LNCaP clone FGC (cell line): ENCODE measurements at regions not wholly inside any gene's neighbourhood (a gene's known extent, or its start where the extent isn't known, plus 50 kb on each side); places are given as distances from the start of the nearest gene placed in this dataset.

Experiments used
- DNase-seq: peaks from one replicate; pipeline ENCODE4 v3.0.0-alpha.2; 2011; ENCODE audit warnings: low read depth
- H3K4me3 ChIP-seq: 2 replicates; pipeline ENCODE4 v1.5.1; 2011; ENCODE audit warnings: mild to moderate bottlenecking, low read depth, low read length, control low read depth
- CTCF ChIP-seq: IDR thresholded peaks from 2 replicates; pipeline ENCODE4 v1.5.1; 2012; ENCODE audit warnings: mild to moderate bottlenecking; ENCODE audit not compliant: control insufficient read depth, insufficient read depth; ENCODE audit errors: extremely low read depth

DNA sequence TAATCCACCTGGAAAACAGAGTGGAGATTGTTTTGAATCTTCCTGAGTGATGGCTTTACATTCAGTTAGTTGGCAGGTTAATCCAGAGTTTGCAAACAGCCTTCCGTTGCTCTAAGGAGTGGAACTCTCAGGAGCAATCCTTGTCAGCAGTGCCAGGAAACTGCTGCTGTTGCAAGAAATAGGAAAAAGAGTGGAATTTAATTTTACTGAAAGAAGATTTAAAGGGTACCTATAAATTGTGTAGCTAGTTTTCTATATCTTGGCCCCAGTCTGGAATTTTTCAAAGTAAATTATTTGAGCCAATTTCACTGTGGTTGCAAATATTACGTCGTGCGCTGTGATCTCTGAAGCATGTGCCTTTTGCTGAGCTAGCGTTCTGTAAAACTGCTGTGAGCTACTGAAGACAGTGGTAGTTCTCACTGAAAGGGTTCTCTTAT, 55.5 kb upstream of the SLC5A12 start:
- DNase-seq: no peak
- no peak overlapping the region for H3K4me3 ChIP-seq
- no peak for TF ChIP-seq CTCF

- no peak for TF ChIP-seq CTCF
- DNase-seq: no peak
These were observed 56.3 kb upstream of the SLC5A12 start for GRCh38 chr11:26778000-26778757.

GRCh38 chr11:26779074-26779865, 57.4 kb upstream of the SLC5A12 start:
- H3K4me3 ChIP-seq: no peak overlapping the region
- DNase-seq: no peak
- no peak for TF ChIP-seq CTCF

More at GRCh38 chr11:26778000-26778757, 56.3 kb upstream of the SLC5A12 start:
- no peak overlapping the region for H3K4me3 ChIP-seq

- no peak for DNase-seq
- no peak for TF ChIP-seq CTCF
- H3K4me3 ChIP-seq: no peak overlapping the region
These were observed 58.7 kb upstream of the SLC5A12 start for GRCh38 chr11:26780376-26781085.

DNA sequence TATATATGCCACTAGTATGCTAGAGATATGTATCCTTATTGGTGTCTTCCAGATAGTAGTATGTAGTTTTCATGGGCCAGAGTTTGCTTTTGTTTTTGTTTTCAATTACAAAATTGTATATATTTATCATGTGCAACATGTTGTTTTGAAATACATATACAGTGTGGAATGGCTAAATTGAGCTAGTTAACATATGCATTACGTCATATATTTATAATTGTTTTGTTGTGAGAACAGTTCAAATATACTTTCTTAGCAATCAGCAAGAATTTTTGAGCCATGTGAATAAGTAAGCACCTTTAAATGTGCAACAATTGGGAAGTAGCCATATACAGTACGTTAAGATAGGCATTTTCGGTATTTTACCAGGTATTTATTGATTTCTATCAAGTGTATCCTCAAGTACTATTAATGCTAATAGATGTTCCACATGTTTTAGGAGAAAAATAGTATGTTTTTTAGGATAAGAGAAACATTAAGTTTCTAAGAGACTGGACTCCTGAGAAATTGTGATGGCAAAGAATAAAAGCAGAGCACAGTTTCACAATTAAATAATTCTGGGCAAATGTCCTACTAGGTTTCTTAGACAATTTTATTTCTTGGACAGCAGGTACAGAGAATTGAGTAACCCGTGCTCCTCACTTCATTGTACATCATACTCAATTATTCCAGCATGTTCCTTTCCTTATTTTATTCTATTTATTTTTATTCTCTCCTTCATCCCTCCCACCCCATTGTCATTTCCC, 60.5 kb upstream of the SLC5A12 start:
- no peak for TF ChIP-seq CTCF
- DNase-seq: no peak
- H3K4me3 ChIP-seq: no peak overlapping the region

DNA sequence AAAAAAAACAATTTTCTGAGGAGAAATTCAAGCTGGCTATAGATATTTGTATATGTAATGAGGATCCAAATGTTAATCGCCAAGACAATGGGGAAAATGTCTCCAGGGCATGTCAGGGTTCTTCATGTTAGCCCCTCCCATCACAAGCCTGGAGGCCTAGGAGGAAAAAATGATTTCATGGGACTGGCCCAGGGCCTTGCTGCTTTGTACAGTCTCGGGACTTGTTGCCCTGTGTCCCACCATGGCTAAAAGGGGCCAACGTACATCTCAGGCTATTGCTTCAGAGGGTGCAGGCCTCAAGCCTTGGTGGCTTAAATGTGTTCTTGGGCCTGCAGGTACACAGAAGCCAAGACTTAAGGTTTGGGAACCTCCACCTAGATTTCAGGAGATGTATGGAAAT, 62.1 kb upstream of the SLC5A12 start:
- no peak for DNase-seq
- H3K4me3 ChIP-seq: no peak overlapping the region
- TF ChIP-seq CTCF: no peak
